K562 (cell line): ENCODE measurements at regions not wholly inside any gene's neighbourhood (a gene's known extent, or its start where the extent isn't known, plus 50 kb on each side); places are given as distances from the start of the nearest gene placed in this dataset.

Experiments used
- ATAC-seq: fragments of 200-7000 bp; cut with Tn5 transposase; 3 replicates; pipeline ENCODE4 v1.9.1; 2020; ENCODE audit warnings: moderate library complexity
- BruUV-seq: library from RNA; stranded (reverse); fragments of 400-500 nt; replicated peaks from 2 replicates; lab custom pipeline; 2021; lab: Mats Ljungman, UMichigan
- CTCF ChIA-PET: fragments of 300-600 bp; formaldehyde crosslinking; extraction: SDS; loops from one replicate; lab custom pipeline; 2021; ENCODE audit warnings: low intra/inter-chr PET ratio; lab: Yijun Ruan, JAX
- POLR2A ChIA-PET: fragments of 300-600, 350-650 bp; sonication (Branson Sonifier 250); formaldehyde crosslinking; extraction: SDS; loops from one replicate; lab custom pipeline; 2021; ENCODE audit warnings: antibody characterized with exemption, inconsistent platforms; lab: Yijun Ruan, JAX
- DNase-seq, 4 experiments: peaks; one replicate each; pipeline versions ENCODE4 v3.0.0 to v3.0.0-alpha.2; 2011 to 2018; ENCODE audit warnings: low spot score in 3 of 4, mixed read lengths in 3 of 4; ENCODE audit errors: extremely low read depth in 1 of 4
- FAIRE-seq: peaks from 2 replicates; lab custom pipeline; 2011; peaks lifted over from hg19 to GRCh38; lab: Jason Lieb, UNC
- H2AFZ ChIP-seq: 2 replicates; pipeline ENCODE4 v1.6.0; 2011; ENCODE audit warnings: low read depth, low read length, control low read depth, inconsistent platforms
- H3K27ac ChIP-seq: fragments of 200-600 bp; 3 replicates; pipeline ENCODE4 v1.8.0; 2011; ENCODE audit warnings: low read depth, mild to moderate bottlenecking, control low read depth, inconsistent platforms, low read length, moderate library complexity, mixed read lengths; ENCODE audit errors: extremely low read depth
- H3K27me3 ChIP-seq, 2 experiments: fragments of 300-600 bp in 1 of 2; 2 replicates in 1 of 2; 3 replicates in 1 of 2; pipeline versions ENCODE4 v1.6.0 to v1.8.0; 2011; ENCODE audit warnings: inconsistent platforms in 2 of 2, low read length in 2 of 2, mild to moderate bottlenecking in 1 of 2, mixed read lengths in 1 of 2, moderate library complexity in 1 of 2; ENCODE audit not compliant: control insufficient read depth in 2 of 2, insufficient read depth in 2 of 2
- H3K36me3 ChIP-seq: fragments of 300-600 bp; 3 replicates; pipeline ENCODE4 v1.8.0; 2011; ENCODE audit warnings: mild to moderate bottlenecking, low read length, inconsistent platforms; ENCODE audit not compliant: control insufficient read depth, insufficient read depth
- H3K4me1 ChIP-seq, 2 experiments: fragments of 200-600 bp in 1 of 2; replicated peaks in 1 of 2; 2 replicates in 1 of 2; 3 replicates in 1 of 2; pipeline versions ENCODE4 v1.5.1 to v1.8.0; 2011; ENCODE audit warnings: inconsistent platforms in 2 of 2, low read length in 2 of 2, mild to moderate bottlenecking in 1 of 2, mixed read lengths in 1 of 2, moderate library complexity in 1 of 2; ENCODE audit not compliant: control insufficient read depth in 2 of 2, insufficient read depth in 2 of 2
- H3K4me2 ChIP-seq: 2 replicates; pipeline ENCODE4 v1.6.1; 2011; ENCODE audit warnings: low read length, control low read depth, inconsistent platforms, mixed read lengths; ENCODE audit not compliant: insufficient read depth
- H3K4me3 ChIP-seq: fragments of 200-600 bp; sonication (generic), shearing (Covaris generic); 2 replicates; pipeline ENCODE4 v1.5.1; 2016; ENCODE audit warnings: control low read depth, inconsistent platforms
- H3K79me2 ChIP-seq: fragments of 200-600 bp; 3 replicates; pipeline ENCODE4 v1.8.0; 2011; ENCODE audit warnings: low read length, inconsistent platforms; ENCODE audit not compliant: control insufficient read depth, insufficient read depth
- H3K9ac ChIP-seq, 2 experiments: 2 replicates each; pipeline versions ENCODE4 v1.6.0 to v1.6.1; 2011; ENCODE audit warnings: low read depth in 2 of 2, low read length in 2 of 2, control low read depth in 1 of 2, inconsistent platforms in 1 of 2, mild to moderate bottlenecking in 1 of 2, mixed read lengths in 1 of 2; ENCODE audit not compliant: insufficient read depth in 1 of 2
- H3K9me1 ChIP-seq: one replicate; pipeline ENCODE4 v1.6.0; 2011; ENCODE audit warnings: inconsistent platforms, mild to moderate bottlenecking, low read length, moderate library complexity; ENCODE audit not compliant: control insufficient read depth, insufficient read depth
- H3K9me3 ChIP-seq: replicated peaks from 2 replicates; pipeline ENCODE4 v1.5.1; 2011; ENCODE audit warnings: low read depth, low read length, inconsistent platforms; ENCODE audit not compliant: control insufficient read depth, insufficient read depth
- H4K20me1 ChIP-seq: replicated peaks from 2 replicates; pipeline ENCODE4 v1.6.1; 2011; ENCODE audit warnings: low read length, inconsistent platforms, mixed read lengths; ENCODE audit not compliant: control insufficient read depth, insufficient read depth
- CBFA2T3 ChIP-seq: fragments of 450-650 bp; IDR thresholded peaks from 2 replicates; pipeline ENCODE4 v1.6.1; 2017
- CBX2 ChIP-seq: fragments of 200-600 bp; sonication (generic); IDR thresholded peaks from one replicate; pipeline ENCODE4 v1.6.1; 2012; ENCODE audit warnings: mild to moderate bottlenecking, low read length, inconsistent platforms; ENCODE audit not compliant: insufficient read depth, poor library complexity, severe bottlenecking
- E2F8 ChIP-seq: fragments of 450-650 bp; IDR thresholded peaks from 2 replicates; pipeline ENCODE4 v1.7.1; 2018; ENCODE audit warnings: mild to moderate bottlenecking, low read depth; ENCODE audit not compliant: partially characterized antibody
- EP300 ChIP-seq: IDR thresholded peaks from 2 replicates; pipeline ENCODE4 v1.6.1; 2012; ENCODE audit warnings: low read length, improper control_type of control experiment
- HMGXB4 ChIP-seq: sonication (generic); formaldehyde crosslinking; IDR thresholded peaks from 2 replicates; pipeline ENCODE4 v1.8.1; 2023; ENCODE audit warnings: mild to moderate bottlenecking, missing genetic modification reagents
- IFI16 ChIP-seq: fragments of 250-450 bp; sonication (Bioruptor Pico); IDR thresholded peaks from 2 replicates; pipeline ENCODE4 v2.1.2; 2022; ENCODE audit warnings: mild to moderate bottlenecking, inconsistent platforms
- NEUROD1 ChIP-seq: fragments of 150-350 bp; IDR thresholded peaks from 2 replicates; pipeline ENCODE4 v1.6.1; 2014; ENCODE audit warnings: borderline replicate concordance, low read length, low read depth; ENCODE audit not compliant: partially characterized antibody
- NFIX ChIP-seq: fragments of 250-450 bp; sonication (Bioruptor Pico); IDR thresholded peaks from 2 replicates; pipeline ENCODE4 v1.4.0; 2020; ENCODE audit warnings: low read depth, mild to moderate bottlenecking, moderate library complexity
- RB1 ChIP-seq: fragments of 450-650 bp; IDR thresholded peaks from 2 replicates; pipeline ENCODE4 v1.6.1; 2017; ENCODE audit warnings: low read depth, mild to moderate bottlenecking
- SAP30 ChIP-seq: fragments of 200-600 bp; sonication (generic); IDR thresholded peaks from 2 replicates; pipeline ENCODE4 v1.6.1; 2012; ENCODE audit warnings: borderline replicate concordance, low read depth, mild to moderate bottlenecking, moderate library complexity, low read length, control low read depth, inconsistent platforms; ENCODE audit not compliant: insufficient read depth, poor library complexity, severe bottlenecking
- SMAD2 ChIP-seq: fragments of 150-350 bp; IDR thresholded peaks from 2 replicates; pipeline ENCODE4 v1.6.1; 2014; ENCODE audit warnings: low read depth, mild to moderate bottlenecking, low read length
- YBX1 ChIP-seq: fragments of 450-650 bp; IDR thresholded peaks from 2 replicates; pipeline ENCODE4 v1.7.1; 2016; ENCODE audit warnings: mild to moderate bottlenecking
- ZC3H8 ChIP-seq: fragments of 450-650 bp; IDR thresholded peaks from 2 replicates; pipeline ENCODE4 v1.6.1; 2017
- WGBS: fragments of 100-300 bp; shearing (Covaris generic); methylation state at CpG from one replicate; pipeline ENCODE4 v1.1.6; 2016; ENCODE audit warnings: low coverage, mixed read lengths; ENCODE audit not compliant: insufficient coverage; ENCODE audit errors: missing lambda C conversion rate; 5-methylcytosine and 5-hydroxymethylcytosine counted together
- in situ Hi-C: fragments of 300-500 bp; cut with MboI; formaldehyde crosslinking; loops from 4 replicates; pipeline ENCODE4 v1.15.0; 2018; ENCODE audit warnings: inconsistent platforms, mixed read lengths
- intact Hi-C: fragments of 100-400 bp; cut with micrococcal nuclease; formaldehyde crosslinking; loops from 2 replicates; pipeline ENCODE4 v1.14.2; 2022

GRCh38 chr5:36383942-36384341, 82.2 kb upstream of the RANBP3L start:
- Histone ChIP-seq H3K27me3 (peaks cover 7 to 13% of the 10 kb centered on the region in 2 experiments; a peak in 3 of 5 replicates), H3K36me3 (no peaks in the 10 kb centered on the region), H3K4me2 (no peak overlapping the region), H4K20me1 (no peaks in the 10 kb centered on the region), H3K27ac (no peak overlapping the region), H3K9ac (no peak overlapping the region), H3K4me1 (no peaks in the 10 kb centered on the region), H3K4me3 (no peak overlapping the region), H2AFZ (no peak overlapping the region), H3K9me1 (no peaks in the 10 kb centered on the region), H3K79me2 (no peaks in the 10 kb centered on the region), H3K9me3 (no peaks in the 10 kb centered on the region)
- TF ChIP-seq NEUROD1 = no peak
- no peak for TF ChIP-seq YBX1
- no peak for TF ChIP-seq EP300
- FAIRE-seq (no peak), DNase-seq (no peak), ATAC-seq (no peak)
- in situ Hi-C loops (no loop called here), intact Hi-C loops (no loop called here)
- WGBS = 2% methylated on average over 5 of the region's 5 CpGs
- CTCF ChIA-PET = interaction anchor here (0.6 kb wide), 1 partner anchor 20 kb away, joined by 3 read pairs; no protein-coding TSS in a partner anchor
- POLR2A ChIA-PET = no interaction called here
- BruUV-seq = no TSS peak

- POLR2A ChIA-PET = no interaction called here
- 0% methylated on average over 3 of the region's 3 CpGs for WGBS
- TF ChIP-seq CBX2 = no peak
- no peak for TF ChIP-seq E2F8
- TF ChIP-seq ZC3H8 = no peak
- TF ChIP-seq CBFA2T3 = no peak
- no peak for TF ChIP-seq RB1
- no peak for TF ChIP-seq SAP30
- TF ChIP-seq NFIX (CRISPR knock-in tag) = no peak
- TF ChIP-seq HMGXB4 (CRISPR knock-in tag) = no peak
- TF ChIP-seq IFI16 = no peak
- no peak for TF ChIP-seq SMAD2
Measured at GRCh38 chr5:36384845-36385244, 83.1 kb upstream of the RANBP3L start.

More at GRCh38 chr5:36384845-36385244, 83.1 kb upstream of the RANBP3L start:
- H3K36me3 ChIP-seq = no peaks in the 10 kb centered on the region
- in situ Hi-C loops (no loop called here), intact Hi-C loops (no loop called here)
- H3K4me3 ChIP-seq = no peak overlapping the region
- H3K9me3 ChIP-seq = no peaks in the 10 kb centered on the region
- H4K20me1 ChIP-seq = no peaks in the 10 kb centered on the region
- BruUV-seq = no TSS peak
- no peak overlapping the region for H3K9ac ChIP-seq
- no peaks in the 10 kb centered on the region for H3K79me2 ChIP-seq
- no peak overlapping the region for H3K27ac ChIP-seq
- FAIRE-seq (no peak), DNase-seq (no peak), ATAC-seq (no peak)
- H2AFZ ChIP-seq = no peak overlapping the region
- no peaks in the 10 kb centered on the region; a peak in 1 of 5 replicates for H3K4me1 ChIP-seq
- H3K4me2 ChIP-seq = no peak overlapping the region
- CTCF ChIA-PET = no interaction called here
- H3K9me1 ChIP-seq = no peaks in the 10 kb centered on the region
- H3K27me3 ChIP-seq = peaks cover under 1 to 11% of the 10 kb centered on the region in 2 experiments; a peak in 2 of 5 replicates
